GM18511 (cell line): ENCODE measurements at regions not wholly inside any gene's neighbourhood (a gene's known extent, or its start where the extent isn't known, plus 50 kb on each side); places are given as distances from the start of the nearest gene placed in this dataset.
"Not testable (repeated sequence)": the region's sequence is repeated elsewhere in the genome, so short reads cannot be mapped to it uniquely, and the experiment has no call there.

ENCODE experiments used
- ATAC-seq: cut with Tn5 transposase; IDR thresholded peaks from one replicate; pipeline ENCODE4 v1.9.1; 2021; ENCODE audit warnings: mild to moderate bottlenecking, moderate library complexity; ENCODE audit not compliant: unreplicated experiment

- ATAC-seq, result not testable (repeated sequence)
Observed at GRCh38 chr17:16844669-16845068, 127.2 kb downstream of the TNFRSF13B start.

- not testable (repeated sequence) for ATAC-seq
Observed at GRCh38 chr17:16843511-16843910, 128.4 kb downstream of the TNFRSF13B start.

- not testable (repeated sequence) for ATAC-seq
Observed at GRCh38 chr17:16842346-16842745, 129.6 kb downstream of the TNFRSF13B start.

GRCh38 chr17:16841896-16842295 lies 130.0 kb downstream of the TNFRSF13B start:
- not testable (repeated sequence) for ATAC-seq

GRCh38 chr17:16840219-16840618 lies 131.7 kb downstream of the TNFRSF13B start:
- not testable (repeated sequence) for ATAC-seq

GRCh38 chr17:16839242-16840175 lies 132.4 kb downstream of the TNFRSF13B start:
- not testable (repeated sequence) for ATAC-seq

GRCh38 chr17:16838795-16839194 lies 133.1 kb downstream of the TNFRSF13B start:
- ATAC-seq, result not testable (repeated sequence)

- ATAC-seq, result not testable (repeated sequence)
Observed at GRCh38 chr17:16838287-16838686, 133.6 kb downstream of the TNFRSF13B start.

GRCh38 chr17:16837468-16838266 lies 134.3 kb downstream of the TNFRSF13B start:
- ATAC-seq, result not testable (repeated sequence)

- ATAC-seq, result not testable (repeated sequence)
Observed at GRCh38 chr17:16836315-16836915, 135.5 kb downstream of the TNFRSF13B start.

- ATAC-seq, result not testable (repeated sequence)
Observed at GRCh38 chr17:16833517-16833916, 138.4 kb downstream of the TNFRSF13B start.

GRCh38 chr17:16832853-16833252 lies 139.1 kb downstream of the TNFRSF13B start:
- ATAC-seq, result not testable (repeated sequence)

GRCh38 chr17:16832206-16832605 lies 139.7 kb downstream of the TNFRSF13B start:
- not testable (repeated sequence) for ATAC-seq

- ATAC-seq, result not testable (repeated sequence)
Observed at GRCh38 chr17:16830770-16831169, 140.7 kb downstream of the CCDC144A start.

GRCh38 chr17:16830219-16830618 lies 140.2 kb downstream of the CCDC144A start:
- ATAC-seq, result not testable (repeated sequence)
